Nephron progenitor cell (in vitro differentiated cells): ENCODE measurements at regions not wholly inside any gene's neighbourhood (a gene's known extent, or its start where the extent isn't known, plus 50 kb on each side); places are given as distances from the start of the nearest gene placed in this dataset.

Experiments used
- DNase-seq: peaks from one replicate; pipeline ENCODE4 v3.0.0; 2021
- H3K27ac Mint-ChIP-seq: 2 replicates; pipeline ENCODE4 v1.8.0; 2021; ENCODE audit warnings: mild to moderate bottlenecking, moderate library complexity, mixed read lengths
- H3K27me3 Mint-ChIP-seq: 2 replicates; pipeline ENCODE4 v1.8.0; 2021; ENCODE audit warnings: mild to moderate bottlenecking, low read depth, mixed read lengths; ENCODE audit not compliant: poor library complexity
- H3K36me3 Mint-ChIP-seq: 2 replicates; pipeline ENCODE4 v1.8.0; 2021; ENCODE audit warnings: low read depth, mixed read lengths
- H3K4me1 Mint-ChIP-seq: 2 replicates; pipeline ENCODE4 v1.8.0; 2021; ENCODE audit warnings: mixed read lengths
- H3K4me3 Mint-ChIP-seq: 2 replicates; pipeline ENCODE4 v1.8.0; 2021; ENCODE audit warnings: mild to moderate bottlenecking, moderate library complexity, mixed read lengths
- H3K9me3 Mint-ChIP-seq: 2 replicates; pipeline ENCODE4 v1.8.0; 2021; ENCODE audit warnings: mild to moderate bottlenecking, moderate library complexity, mixed read lengths
- CTCF ChIP-seq: fragments of 200-600 bp; sonication (generic); IDR thresholded peaks from 2 replicates; pipeline ENCODE4 v1.5.0; 2021; ENCODE audit warnings: antibody characterized with exemption

- no peak for DNase-seq
- H3K4me1 Mint-ChIP-seq, result peaks cover 25% of the 10 kb centered on the region
- H3K36me3 Mint-ChIP-seq, result no peaks in the 10 kb centered on the region
- peak overlapping the region; percentile 88 for H3K27ac Mint-ChIP-seq
- H3K27me3 Mint-ChIP-seq, result peaks cover 8% of the 10 kb centered on the region
- H3K9me3 Mint-ChIP-seq, result no peaks in the 10 kb centered on the region
- no peak overlapping the region for H3K4me3 Mint-ChIP-seq
- TF ChIP-seq CTCF, result peak; percentile 57
Observed at GRCh38 chr14:22303589-22304195, 285.3 kb downstream of the DAD1 start.

- H3K27ac Mint-ChIP-seq, result no peak overlapping the region
- DNase-seq, result no peak
- TF ChIP-seq CTCF, result no peak
- no peak overlapping the region for H3K4me3 Mint-ChIP-seq
- H3K27me3 Mint-ChIP-seq, result peaks cover 8% of the 10 kb centered on the region
- no peaks in the 10 kb centered on the region for H3K36me3 Mint-ChIP-seq
- peaks cover 3% of the 10 kb centered on the region for H3K9me3 Mint-ChIP-seq
- peaks cover 37% of the 10 kb centered on the region for H3K4me1 Mint-ChIP-seq
Observed at GRCh38 chr14:22300646-22301045, 288.4 kb downstream of the DAD1 start.

- H3K9me3 Mint-ChIP-seq, result peaks cover 3% of the 10 kb centered on the region
- no peaks in the 10 kb centered on the region for H3K36me3 Mint-ChIP-seq
- H3K4me1 Mint-ChIP-seq, result peaks cover 19% of the 10 kb centered on the region
- TF ChIP-seq CTCF, result no peak
- no peak overlapping the region for H3K4me3 Mint-ChIP-seq
- DNase-seq, result no peak
- H3K27ac Mint-ChIP-seq, result no peak overlapping the region
- H3K27me3 Mint-ChIP-seq, result peaks cover 6% of the 10 kb centered on the region
Observed at GRCh38 chr14:22297376-22297775, 291.6 kb downstream of the DAD1 start.

- no peaks in the 10 kb centered on the region for H3K36me3 Mint-ChIP-seq
- TF ChIP-seq CTCF, result no peak
- DNase-seq, result no peak
- H3K27me3 Mint-ChIP-seq, result no peaks in the 10 kb centered on the region
- H3K4me3 Mint-ChIP-seq, result no peak overlapping the region
- H3K4me1 Mint-ChIP-seq, result peaks cover 19% of the 10 kb centered on the region
- H3K27ac Mint-ChIP-seq, result no peak overlapping the region
- peaks cover 3% of the 10 kb centered on the region for H3K9me3 Mint-ChIP-seq
Observed at GRCh38 chr14:22296722-22297121, 292.3 kb downstream of the DAD1 start.

GRCh38 chr14:22296088-22296487 lies 292.9 kb downstream of the DAD1 start:
- H3K27ac Mint-ChIP-seq, result no peak overlapping the region
- H3K4me1 Mint-ChIP-seq, result peaks cover 19% of the 10 kb centered on the region
- no peak for DNase-seq
- no peaks in the 10 kb centered on the region for H3K27me3 Mint-ChIP-seq
- TF ChIP-seq CTCF, result no peak
- no peaks in the 10 kb centered on the region for H3K36me3 Mint-ChIP-seq
- H3K9me3 Mint-ChIP-seq, result peaks cover 3% of the 10 kb centered on the region
- peak overlapping the region; percentile 24 for H3K4me3 Mint-ChIP-seq

- no peak for TF ChIP-seq CTCF
- Mint-ChIP-seq H3K9me3 (peaks cover 3% of the 10 kb centered on the region), H3K4me3 (no peak overlapping the region), H3K36me3 (no peaks in the 10 kb centered on the region), H3K27ac (no peak overlapping the region), H3K27me3 (no peaks in the 10 kb centered on the region), H3K4me1 (peaks cover 6% of the 10 kb centered on the region)
- DNase-seq, result no peak
Observed at GRCh38 chr14:22291406-22291805, 297.6 kb downstream of the DAD1 start.
